B cell (primary cell): ENCODE measurements at regions not wholly inside any gene's neighbourhood (a gene's known extent, or its start where the extent isn't known, plus 50 kb on each side); places are given as distances from the start of the nearest gene placed in this dataset.

Experiments used
- ATAC-seq: fragments of 200-7000 bp; cut with Tn5 transposase; one replicate; pipeline ENCODE4 v1.10.0; 2021; ENCODE audit warnings: low read depth, mild to moderate bottlenecking, moderate number of reproducible peaks, moderate library complexity
- CTCF ChIA-PET: fragments of 350-600 bp; sonication (Branson Sonifier 250); formaldehyde crosslinking; loops from one replicate; lab custom pipeline; 2021; ENCODE audit warnings: antibody characterized with exemption, inconsistent platforms; lab: Charles Lee
- POLR2A ChIA-PET: fragments of 350-600 bp; sonication (Branson Sonifier 250); formaldehyde crosslinking; loops from one replicate; lab custom pipeline; 2021; ENCODE audit warnings: antibody characterized with exemption; lab: Charles Lee
- DNase-seq: peaks from one replicate; pipeline ENCODE4 v3.0.0; 2013
- H2AFZ ChIP-seq: 2 replicates; pipeline ENCODE4 v1.6.1; 2012; ENCODE audit warnings: mild to moderate bottlenecking, low read depth, low read length; ENCODE audit not compliant: insufficient read depth, poor library complexity, severe bottlenecking
- H3K27ac ChIP-seq, 2 donors: 1 replicate in 1 of 2; 2 replicates in 1 of 2; pipeline ENCODE4 v1.5.1; 2012 to 2013; ENCODE audit warnings: low read length in 2 of 2, mild to moderate bottlenecking in 2 of 2, moderate library complexity in 1 of 2
- H3K27me3 ChIP-seq, 4 experiments: fragments of 200-600 bp in 1 of 4; sonication (generic) in 1 of 4; replicated peaks in 1 of 4; 1 replicate in 2 of 4; 2 replicates in 2 of 4; pipeline versions ENCODE4 v1.6.1 to v1.7.0; 2013 to 2016; ENCODE audit warnings: low read length in 3 of 4, mild to moderate bottlenecking in 2 of 4, mixed read lengths in 1 of 4, moderate library complexity in 1 of 4; ENCODE audit not compliant: insufficient read depth in 4 of 4, control insufficient read depth in 3 of 4; ENCODE audit errors: control extremely low read depth in 1 of 4
- H3K36me3 ChIP-seq, 2 experiments: replicated peaks in 1 of 2; 1 replicate in 1 of 2; 2 replicates in 1 of 2; pipeline versions ENCODE4 v1.6.1 to v1.7.1; 2013; ENCODE audit warnings: low read length in 1 of 2; ENCODE audit not compliant: insufficient read depth in 2 of 2, control insufficient read depth in 1 of 2; ENCODE audit errors: control extremely low read depth in 1 of 2, extremely low read depth in 1 of 2
- H3K4me1 ChIP-seq, 2 donors: fragments of 200-600 bp in 1 of 2; sonication (generic) in 1 of 2; 1 replicate in 1 of 2; 2 replicates in 1 of 2; pipeline versions ENCODE4 v1.5.1 to v1.6.1; 2013 to 2017; ENCODE audit warnings: low read length in 2 of 2; ENCODE audit not compliant: control insufficient read depth in 2 of 2, insufficient read depth in 2 of 2
- H3K4me2 ChIP-seq: replicated peaks from 2 replicates; pipeline ENCODE3; 2012; ENCODE audit warnings: mild to moderate bottlenecking, low read depth, low read length; ENCODE audit not compliant: poor library complexity, severe bottlenecking
- H3K4me3 ChIP-seq, 5 experiments: fragments of 200-600 bp in 1 of 5; sonication (generic) in 1 of 5; 1 replicate in 3 of 5; 2 replicates in 2 of 5; pipeline versions ENCODE4 v1.5.1 to v1.7.0; 2011 to 2016; ENCODE audit warnings: low read length in 4 of 5, mild to moderate bottlenecking in 4 of 5, low read depth in 2 of 5, control low read depth in 1 of 5, moderate library complexity in 1 of 5; ENCODE audit not compliant: insufficient read depth in 1 of 5; ENCODE audit errors: control extremely low read depth in 1 of 5, extremely low read depth in 1 of 5
- H3K79me2 ChIP-seq: fragments of 200-600 bp; sonication (generic); one replicate; pipeline ENCODE4 v1.6.0; 2016; ENCODE audit warnings: low read length; ENCODE audit not compliant: control insufficient read depth, insufficient read depth
- H3K9ac ChIP-seq: fragments of 200-600 bp; sonication (generic); 2 replicates; pipeline ENCODE4 v1.6.1; 2017; ENCODE audit warnings: mild to moderate bottlenecking, low read length, moderate library complexity
- H3K9me3 ChIP-seq, 3 donors: one replicate each; pipeline versions ENCODE4 v1.6.1 to v1.7.1; 2013; ENCODE audit warnings: low read length in 2 of 3; ENCODE audit not compliant: control insufficient read depth in 2 of 3, insufficient read depth in 1 of 3; ENCODE audit errors: control extremely low read depth in 1 of 3
- H4K20me1 ChIP-seq: 2 replicates; pipeline ENCODE4 v1.6.0; 2012; ENCODE audit warnings: mild to moderate bottlenecking, low read length; ENCODE audit not compliant: insufficient read depth, control insufficient read depth, poor library complexity, severe bottlenecking
- H3K27ac Mint-ChIP-seq: one replicate; pipeline ENCODE4 v1.8.0; 2021; ENCODE audit warnings: mixed read lengths
- H3K27me3 Mint-ChIP-seq: one replicate; pipeline ENCODE4 v1.8.0; 2021; ENCODE audit warnings: mixed read lengths
- H3K4me1 Mint-ChIP-seq: one replicate; pipeline ENCODE4 v1.8.0; 2021; ENCODE audit warnings: mixed read lengths
- H3K4me3 Mint-ChIP-seq: one replicate; pipeline ENCODE4 v1.8.0; 2021; ENCODE audit warnings: mixed read lengths
- H3K9me3 Mint-ChIP-seq: one replicate; pipeline ENCODE4 v1.8.0; 2022; ENCODE audit warnings: mixed read lengths; ENCODE audit not compliant: insufficient read depth
- CTCF ChIP-seq: fragments of 200-600 bp; IDR thresholded peaks from one replicate; pipeline ENCODE4 v1.8.0; 2022; ENCODE audit warnings: antibody characterized with exemption, mild to moderate bottlenecking
- EZH2 ChIP-seq: IDR thresholded peaks from 2 replicates; pipeline ENCODE4 v1.6.1; 2012; ENCODE audit warnings: borderline replicate concordance, low read depth, mild to moderate bottlenecking, moderate library complexity, low read length; ENCODE audit not compliant: insufficient read depth, poor library complexity, severe bottlenecking
- WGBS: methylation state at CpG from one replicate; pipeline ENCODE4 v1.1.5; 2013; ENCODE audit warnings: missing lambda C conversion rate; ENCODE audit not compliant: insufficient coverage; 5-methylcytosine and 5-hydroxymethylcytosine counted together
- intact Hi-C: fragments of 100-400 bp; cut with micrococcal nuclease; formaldehyde crosslinking; loops from one replicate; pipeline ENCODE4 v1.10.0; 2022

GRCh38 chr11:122424636-122425035 is 230.9 kb upstream of the UBASH3B start:
- H4K20me1 ChIP-seq, result no peaks in the 10 kb centered on the region
- POLR2A ChIA-PET, result no interaction called here
- no peak overlapping the region for H3K9ac ChIP-seq
- no peaks in the 10 kb centered on the region for H3K4me1 Mint-ChIP-seq
- H3K4me1 ChIP-seq, result no peaks in the 10 kb centered on the region
- CTCF ChIA-PET, result no interaction called here
- no peaks in the 10 kb centered on the region for H3K79me2 ChIP-seq
- no peak overlapping the region for H2AFZ ChIP-seq
- DNase-seq (no peak), ATAC-seq (no peak)
- H3K4me3 Mint-ChIP-seq, result no peak overlapping the region
- intact Hi-C loops, result no loop called here
- H3K27me3 Mint-ChIP-seq, result peaks cover 8% of the 10 kb centered on the region
- H3K36me3 ChIP-seq, result no peaks in the 10 kb centered on the region
- no peak overlapping the region for H3K27ac Mint-ChIP-seq
- TF ChIP-seq EZH2 (no peak), CTCF (no peak)
- H3K27me3 ChIP-seq, result no peaks in the 10 kb centered on the region
- no peaks in the 10 kb centered on the region for H3K9me3 ChIP-seq
- no peaks in the 10 kb centered on the region for H3K9me3 Mint-ChIP-seq
- H3K4me3 ChIP-seq, result no peak overlapping the region
- no peak overlapping the region for H3K4me2 ChIP-seq
- H3K27ac ChIP-seq, result no peak overlapping the region
- WGBS, result no CpG with 5 or more reads among the region's 1 CpG

DNA sequence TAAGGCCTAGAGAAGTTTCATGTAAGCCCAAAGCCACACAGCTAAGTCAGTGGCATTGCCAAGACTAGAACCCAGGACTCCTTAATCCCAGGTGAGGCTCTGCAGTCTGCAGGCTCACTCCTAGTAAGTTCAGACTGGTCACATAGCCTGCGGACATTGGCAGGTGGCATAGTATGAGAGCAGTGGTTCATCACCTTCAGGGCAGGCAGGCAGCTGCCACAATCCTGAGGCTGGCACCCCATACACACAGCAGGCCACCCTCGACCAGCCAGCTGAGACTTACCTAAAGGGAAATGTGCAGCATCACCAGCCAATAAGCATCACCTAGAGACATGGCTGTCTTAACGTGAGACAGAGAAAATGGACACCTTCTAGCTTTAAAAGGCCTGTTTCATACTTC is 231.6 kb upstream of the UBASH3B start:
- ChIA-PET POLR2A (no interaction called here), CTCF (no interaction called here)
- Histone ChIP-seq H3K4me3 (no peak overlapping the region), H2AFZ (no peak overlapping the region), H3K9me3 (no peaks in the 10 kb centered on the region), H3K4me2 (no peak overlapping the region), H3K9ac (no peak overlapping the region), H4K20me1 (no peaks in the 10 kb centered on the region), H3K79me2 (no peaks in the 10 kb centered on the region), H3K36me3 (no peaks in the 10 kb centered on the region), H3K27ac (no peak overlapping the region), H3K4me1 (no peaks in the 10 kb centered on the region), H3K27me3 (no peaks in the 10 kb centered on the region)
- DNase-seq (no peak), ATAC-seq (no peak)
- TF ChIP-seq EZH2 (no peak), CTCF (no peak)
- WGBS, result 89% methylated on average over 3 of the region's 3 CpGs
- intact Hi-C loops, result no loop called here
- Mint-ChIP-seq H3K27me3 (peaks cover 8% of the 10 kb centered on the region), H3K27ac (no peak overlapping the region), H3K9me3 (no peaks in the 10 kb centered on the region), H3K4me3 (no peak overlapping the region), H3K4me1 (no peaks in the 10 kb centered on the region)
